ENCODE measurements at regions not wholly inside any gene's neighbourhood (a gene's known extent, or its start where the extent isn't known, plus 50 kb on each side); places are given as distances from the start of the nearest gene placed in this dataset.

- no peak for DNase-seq
Measured at GRCh38 chr1:170273291-170274130, 127.8 kb downstream of the NTMT2 start.

- no peak for DNase-seq
Measured at GRCh38 chr1:170274131-170274501, 128.4 kb downstream of the NTMT2 start.

GRCh38 chr1:170277985-170278384 lies 132.2 kb downstream of the NTMT2 start:
- DNase-seq, result no peak

GRCh38 chr1:170284016-170284415 lies 138.3 kb downstream of the NTMT2 start:
- no peak for DNase-seq

- DNase-seq, result no peak
Measured at GRCh38 chr1:170284512-170284911, 138.8 kb downstream of the NTMT2 start.

GRCh38 chr1:170284951-170285350 lies 139.2 kb downstream of the NTMT2 start:
- no peak for DNase-seq

- DNase-seq, result no peak
Measured at GRCh38 chr1:170288155-170288554, 142.4 kb downstream of the NTMT2 start.

GRCh38 chr1:170290276-170290675 lies 144.5 kb downstream of the NTMT2 start:
- no peak for DNase-seq

- no peak for DNase-seq
Measured at GRCh38 chr1:170290991-170291390, 145.2 kb downstream of the NTMT2 start.

GRCh38 chr1:170291516-170291915 lies 145.8 kb downstream of the NTMT2 start:
- no peak for DNase-seq

GRCh38 chr1:170296211-170296610 lies 150.5 kb downstream of the NTMT2 start:
- DNase-seq, result no peak

GRCh38 chr1:170296642-170297041 lies 150.9 kb downstream of the NTMT2 start:
- DNase-seq, result no peak

- DNase-seq, result no peak
Measured at GRCh38 chr1:170301596-170301995, 155.8 kb downstream of the NTMT2 start.

GRCh38 chr1:170303034-170303433 lies 157.3 kb downstream of the NTMT2 start:
- DNase-seq, result no peak

GRCh38 chr1:170305777-170306512 lies 160.2 kb downstream of the NTMT2 start:
- DNase-seq, result no peak

GRCh38 chr1:170306513-170306910 lies 160.8 kb downstream of the NTMT2 start:
- DNase-seq, result no peak

GRCh38 chr1:170306948-170307347 lies 161.2 kb downstream of the NTMT2 start:
- DNase-seq, result no peak

- no peak for DNase-seq
Measured at GRCh38 chr1:170307426-170307825, 161.7 kb downstream of the NTMT2 start.

GRCh38 chr1:170309389-170310013 lies 163.7 kb downstream of the NTMT2 start:
- no peak for DNase-seq

- no peak for DNase-seq
Measured at GRCh38 chr1:170310014-170310405, 164.3 kb downstream of the NTMT2 start.

GRCh38 chr1:170310951-170311350 lies 165.2 kb downstream of the NTMT2 start:
- no peak for DNase-seq

GRCh38 chr1:170313306-170313705 lies 167.5 kb downstream of the NTMT2 start:
- DNase-seq, result no peak

- no peak for DNase-seq
Measured at GRCh38 chr1:170316270-170316669, 170.5 kb downstream of the NTMT2 start.

- no peak for DNase-seq
Measured at GRCh38 chr1:170318141-170318540, 172.4 kb downstream of the NTMT2 start.
